ENCODE measurements at regions not wholly inside any gene's neighbourhood (a gene's known extent, or its start where the extent isn't known, plus 50 kb on each side); places are given as distances from the start of the nearest gene placed in this dataset.

- H3K27ac ChIP-seq, result no peak overlapping the region
- no peak for FAIRE-seq
- intact Hi-C loops (cut with DNase I), result no loop called here
- no peaks in the 10 kb centered on the region for H3K4me1 ChIP-seq
- no peaks in the 10 kb centered on the region for H3K36me3 ChIP-seq
- WGBS, 2 donors, result 45 to 72% methylated on average over 2 of the region's 2 CpGs
- ATAC-seq, result no peak
- H3K27me3 ChIP-seq, result no peaks in the 10 kb centered on the region
- H3K4me3 ChIP-seq, result no peak overlapping the region
- no peaks in the 10 kb centered on the region for H3K9me3 ChIP-seq
- DNase-seq, result no peak
- TF ChIP-seq, protein P1, sequence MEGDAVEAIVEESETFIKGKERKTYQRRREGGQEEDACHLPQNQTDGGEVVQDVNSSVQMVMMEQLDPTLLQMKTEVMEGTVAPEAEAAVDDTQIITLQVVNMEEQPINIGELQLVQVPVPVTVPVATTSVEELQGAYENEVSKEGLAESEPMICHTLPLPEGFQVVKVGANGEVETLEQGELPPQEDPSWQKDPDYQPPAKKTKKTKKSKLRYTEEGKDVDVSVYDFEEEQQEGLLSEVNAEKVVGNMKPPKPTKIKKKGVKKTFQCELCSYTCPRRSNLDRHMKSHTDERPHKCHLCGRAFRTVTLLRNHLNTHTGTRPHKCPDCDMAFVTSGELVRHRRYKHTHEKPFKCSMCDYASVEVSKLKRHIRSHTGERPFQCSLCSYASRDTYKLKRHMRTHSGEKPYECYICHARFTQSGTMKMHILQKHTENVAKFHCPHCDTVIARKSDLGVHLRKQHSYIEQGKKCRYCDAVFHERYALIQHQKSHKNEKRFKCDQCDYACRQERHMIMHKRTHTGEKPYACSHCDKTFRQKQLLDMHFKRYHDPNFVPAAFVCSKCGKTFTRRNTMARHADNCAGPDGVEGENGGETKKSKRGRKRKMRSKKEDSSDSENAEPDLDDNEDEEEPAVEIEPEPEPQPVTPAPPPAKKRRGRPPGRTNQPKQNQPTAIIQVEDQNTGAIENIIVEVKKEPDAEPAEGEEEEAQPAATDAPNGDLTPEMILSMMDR (IDR thresholded peaks at IDR 0.05), result no peak
Measured at GRCh38 chr13:62510906-62511655, 1095.4 kb upstream of the PCDH20 start.

- Histone ChIP-seq H3K4me3 (no peak overlapping the region), H3K4me1 (no peaks in the 10 kb centered on the region), H3K9me3 (no peaks in the 10 kb centered on the region), H3K27ac (no peak overlapping the region), H3K27me3 (no peaks in the 10 kb centered on the region), H3K36me3 (no peaks in the 10 kb centered on the region)
- 82 to 85% methylated on average over 4 of the region's 4 CpGs for WGBS, 2 donors
- intact Hi-C loops (cut with DNase I), result no loop called here
- ATAC-seq (no peak), FAIRE-seq (no peak), DNase-seq (no peak)
- TF ChIP-seq, protein P1 (IDR thresholded peaks at IDR 0.05), result no peak
Measured at GRCh38 chr13:62502588-62502987, 1086.9 kb upstream of the PCDH20 start.

- ATAC-seq (no peak), FAIRE-seq (no peak), DNase-seq (no peak)
- TF ChIP-seq, protein P1 (IDR thresholded peaks at IDR 0.05), result no peak
- Histone ChIP-seq H3K9me3 (no peaks in the 10 kb centered on the region), H3K36me3 (no peaks in the 10 kb centered on the region), H3K27me3 (no peaks in the 10 kb centered on the region), H3K27ac (no peak overlapping the region), H3K4me1 (no peaks in the 10 kb centered on the region), H3K4me3 (no peak overlapping the region)
- 79 to 89% methylated on average over 1 of the region's 1 CpG for WGBS, 2 donors
- intact Hi-C loops (cut with DNase I), result no loop called here
Measured at GRCh38 chr13:62489731-62490130, 1074.1 kb upstream of the PCDH20 start.

GRCh38 chr13:62483774-62484173 lies 1068.1 kb upstream of the PCDH20 start:
- Histone ChIP-seq H3K27me3 (no peaks in the 10 kb centered on the region), H3K27ac (no peak overlapping the region), H3K9me3 (no peaks in the 10 kb centered on the region), H3K4me3 (no peak overlapping the region), H3K4me1 (no peaks in the 10 kb centered on the region), H3K36me3 (no peaks in the 10 kb centered on the region)
- TF ChIP-seq, protein P1 (IDR thresholded peaks at IDR 0.05), result no peak
- no peak for FAIRE-seq
- intact Hi-C loops (cut with DNase I), result no loop called here
- DNase-seq, result no peak
- ATAC-seq, result no peak
- WGBS, 2 donors, result 16 to 23% methylated on average over 1 of the region's 1 CpG

DNA sequence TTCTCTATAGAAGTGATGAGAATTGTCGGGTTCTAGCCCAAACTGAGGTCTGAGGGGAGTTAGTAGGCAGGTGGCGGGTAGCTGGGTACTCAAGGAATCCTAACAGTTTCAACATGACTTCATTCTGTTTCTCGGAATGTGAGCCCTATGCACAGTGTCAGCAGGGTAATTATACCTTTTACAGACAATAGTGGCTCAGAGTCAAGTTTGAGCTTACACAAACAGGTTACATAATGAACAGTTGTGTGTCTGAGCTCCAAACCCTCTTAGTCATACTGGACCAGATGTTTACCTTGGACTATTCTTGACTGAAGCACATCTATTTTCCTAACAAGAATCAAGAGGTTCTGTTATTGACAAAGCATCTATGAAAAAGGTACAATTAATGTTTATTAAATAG lies 1066.7 kb upstream of the PCDH20 start:
- FAIRE-seq (no peak), DNase-seq (no peak), ATAC-seq (no peak)
- 85 to 89% methylated on average over 3 of the region's 3 CpGs for WGBS, 2 donors
- TF ChIP-seq, protein P1 (IDR thresholded peaks at IDR 0.05), result no peak
- Histone ChIP-seq H3K9me3 (no peaks in the 10 kb centered on the region), H3K27me3 (no peaks in the 10 kb centered on the region), H3K36me3 (no peaks in the 10 kb centered on the region), H3K4me3 (no peak overlapping the region), H3K4me1 (no peaks in the 10 kb centered on the region), H3K27ac (no peak overlapping the region)
- intact Hi-C loops (cut with DNase I), result no loop called here

Data from pancreas (tissue), 10 donors.